Thoracic aorta (tissue), 2 donors: ENCODE measurements at regions not wholly inside any gene's neighbourhood (a gene's known extent, or its start where the extent isn't known, plus 50 kb on each side); places are given as distances from the start of the nearest gene placed in this dataset.

Experiments used
- ATAC-seq: fragments of 150-250 bp; one replicate; pipeline ENCODE4 v1.8.0; 2017; ENCODE audit warnings: low read depth; ENCODE audit not compliant: insufficient number of reproducible peaks, low FRiP score
- DNase-seq: peaks from one replicate; pipeline ENCODE4 v3.0.0-alpha.2; 2020; ENCODE audit warnings: low spot score
- H3K27ac ChIP-seq, 2 donors: fragments of 200-600 bp; sonication (generic); 1 replicate in 1 of 2; 2 replicates in 1 of 2; pipeline ENCODE4 v1.5.1; 2016; ENCODE audit warnings: mild to moderate bottlenecking in 2 of 2, moderate library complexity in 2 of 2
- H3K27me3 ChIP-seq: fragments of 200-600 bp; sonication (generic); replicated peaks from 2 replicates; pipeline ENCODE4 v1.6.0; 2016; ENCODE audit warnings: mild to moderate bottlenecking; ENCODE audit not compliant: insufficient read depth
- H3K36me3 ChIP-seq: fragments of 200-600 bp; sonication (generic); one replicate; pipeline ENCODE4 v1.5.1; 2016
- H3K4me1 ChIP-seq, 2 donors: fragments of 200-600 bp; sonication (generic); 1 replicate in 1 of 2; 2 replicates in 1 of 2; pipeline versions ENCODE4 v1.5.1 to v1.6.0; 2016; ENCODE audit warnings: low read depth in 2 of 2, mild to moderate bottlenecking in 1 of 2; ENCODE audit not compliant: control insufficient read depth in 1 of 2
- H3K4me3 ChIP-seq: fragments of 200-600 bp; sonication (generic); 2 replicates; pipeline ENCODE4 v1.5.1; 2016; ENCODE audit warnings: mild to moderate bottlenecking
- H3K9me3 ChIP-seq: fragments of 200-600 bp; sonication (generic); 2 replicates; pipeline ENCODE4 v1.5.1; 2016
- TF ChIP-seq, protein P1 (sequence below): fragments of 200-600 bp; sonication (generic); IDR thresholded peaks from one replicate; pipeline ENCODE4 v1.5.1; 2019; ENCODE audit warnings: antibody characterized with exemption

- Histone ChIP-seq H3K36me3 (no peaks in the 10 kb centered on the region), H3K4me1 (peaks cover 20 to 36% of the 10 kb centered on the region in 2 donors), H3K4me3 (no peak overlapping the region), H3K27ac (peak overlapping the region; percentile 55 to 78), H3K27me3 (no peaks in the 10 kb centered on the region), H3K9me3 (no peaks in the 10 kb centered on the region)
- TF ChIP-seq, protein P1, sequence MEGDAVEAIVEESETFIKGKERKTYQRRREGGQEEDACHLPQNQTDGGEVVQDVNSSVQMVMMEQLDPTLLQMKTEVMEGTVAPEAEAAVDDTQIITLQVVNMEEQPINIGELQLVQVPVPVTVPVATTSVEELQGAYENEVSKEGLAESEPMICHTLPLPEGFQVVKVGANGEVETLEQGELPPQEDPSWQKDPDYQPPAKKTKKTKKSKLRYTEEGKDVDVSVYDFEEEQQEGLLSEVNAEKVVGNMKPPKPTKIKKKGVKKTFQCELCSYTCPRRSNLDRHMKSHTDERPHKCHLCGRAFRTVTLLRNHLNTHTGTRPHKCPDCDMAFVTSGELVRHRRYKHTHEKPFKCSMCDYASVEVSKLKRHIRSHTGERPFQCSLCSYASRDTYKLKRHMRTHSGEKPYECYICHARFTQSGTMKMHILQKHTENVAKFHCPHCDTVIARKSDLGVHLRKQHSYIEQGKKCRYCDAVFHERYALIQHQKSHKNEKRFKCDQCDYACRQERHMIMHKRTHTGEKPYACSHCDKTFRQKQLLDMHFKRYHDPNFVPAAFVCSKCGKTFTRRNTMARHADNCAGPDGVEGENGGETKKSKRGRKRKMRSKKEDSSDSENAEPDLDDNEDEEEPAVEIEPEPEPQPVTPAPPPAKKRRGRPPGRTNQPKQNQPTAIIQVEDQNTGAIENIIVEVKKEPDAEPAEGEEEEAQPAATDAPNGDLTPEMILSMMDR = peak; percentile 15
- DNase-seq (no peak), ATAC-seq (peak; percentile 80)
Observed at GRCh38 chr20:48295445-48295903, 510.2 kb upstream of the SULF2 start.

DNA sequence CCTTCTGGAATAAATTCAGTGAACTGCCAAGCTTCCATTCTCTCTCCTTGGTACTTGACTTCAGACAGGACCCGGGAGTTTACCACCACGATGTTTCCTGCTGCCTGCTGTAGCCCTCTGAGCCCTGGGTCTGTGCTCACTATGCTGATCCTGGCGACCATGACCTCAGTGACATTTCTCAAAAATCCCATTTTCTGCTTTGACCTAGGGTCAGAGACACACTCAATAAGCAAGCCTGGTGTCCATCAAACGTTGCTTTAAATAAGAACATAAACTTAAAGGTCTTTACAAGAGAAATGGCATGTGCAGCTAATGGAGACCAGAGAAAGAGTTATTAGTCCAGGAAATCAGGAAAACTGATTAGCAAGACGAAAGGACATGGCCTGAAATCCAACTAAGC is 509.7 kb upstream of the SULF2 start:
- ATAC-seq (no peak), DNase-seq (no peak)
- peak overlapping the region; percentile 55 to 78 for H3K27ac ChIP-seq
- H3K9me3 ChIP-seq = no peaks in the 10 kb centered on the region
- peaks cover 20 to 36% of the 10 kb centered on the region in 2 donors for H3K4me1 ChIP-seq
- H3K4me3 ChIP-seq = no peak overlapping the region
- H3K27me3 ChIP-seq = no peaks in the 10 kb centered on the region
- TF ChIP-seq, protein P1 = no peak
- H3K36me3 ChIP-seq = no peaks in the 10 kb centered on the region

GRCh38 chr20:48294196-48294595 is 508.9 kb upstream of the SULF2 start:
- no peak overlapping the region for H3K4me3 ChIP-seq
- no peaks in the 10 kb centered on the region for H3K27me3 ChIP-seq
- TF ChIP-seq, protein P1 = no peak
- ATAC-seq (no peak), DNase-seq (no peak)
- H3K9me3 ChIP-seq = no peaks in the 10 kb centered on the region
- no peaks in the 10 kb centered on the region for H3K36me3 ChIP-seq
- peak overlapping the region; percentile 55 to 78 for H3K27ac ChIP-seq
- H3K4me1 ChIP-seq = peaks cover 23 to 36% of the 10 kb centered on the region in 2 donors

- no peak for DNase-seq
- Histone ChIP-seq H3K4me3 (no peak overlapping the region), H3K4me1 (peaks cover 18 to 36% of the 10 kb centered on the region in 2 donors), H3K27ac (no peak overlapping the region), H3K27me3 (no peaks in the 10 kb centered on the region), H3K36me3 (no peaks in the 10 kb centered on the region), H3K9me3 (no peaks in the 10 kb centered on the region)
- TF ChIP-seq, protein P1 = no peak
- no peak for ATAC-seq
Observed at GRCh38 chr20:48293671-48294070, 508.4 kb upstream of the SULF2 start.

- Histone ChIP-seq H3K9me3 (no peaks in the 10 kb centered on the region), H3K27ac (no peak overlapping the region), H3K4me1 (peaks cover 17 to 36% of the 10 kb centered on the region in 2 donors), H3K36me3 (no peaks in the 10 kb centered on the region), H3K4me3 (no peak overlapping the region), H3K27me3 (no peaks in the 10 kb centered on the region)
- DNase-seq = no peak
- TF ChIP-seq, protein P1 = no peak
- no peak for ATAC-seq
Observed at GRCh38 chr20:48292806-48293205, 507.5 kb upstream of the SULF2 start.
